GM12878 (cell line): ENCODE measurements at regions not wholly inside any gene's neighbourhood (a gene's known extent, or its start where the extent isn't known, plus 50 kb on each side); places are given as distances from the start of the nearest gene placed in this dataset.

Experiments used
- ATAC-seq: fragments of 200-7000 bp; cut with Tn5 transposase; 3 replicates; pipeline ENCODE4 v1.9.1; 2020; ENCODE audit warnings: mild to moderate bottlenecking, moderate library complexity
- BruUV-seq: library from RNA; stranded (reverse); fragments of 400-500 nt; replicated peaks from 2 replicates; lab custom pipeline; 2021; lab: Mats Ljungman, UMichigan
- CTCF ChIA-PET: fragments of 300-600 bp; sonication (Branson Sonifier 250); formaldehyde crosslinking; extraction: SDS; loops from one replicate; lab custom pipeline; 2021; ENCODE audit warnings: inconsistent platforms; lab: Yijun Ruan, JAX
- POLR2A ChIA-PET: fragments of 350-600 bp; formaldehyde crosslinking; extraction: SDS; loops from one replicate; lab custom pipeline; 2021; ENCODE audit warnings: inconsistent platforms; lab: Charles Lee
- RAD21 ChIA-PET: fragments of 300-600 bp; sonication (Branson Sonifier 250); formaldehyde crosslinking; loops from one replicate; lab custom pipeline; 2023; ENCODE audit warnings: antibody characterized with exemption; ENCODE audit not compliant: unreplicated experiment; lab: Charles Lee
- SMC1A ChIA-PET: fragments of 300-600 bp; sonication (Branson Sonifier 250); formaldehyde crosslinking; loops from one replicate; lab custom pipeline; 2023; ENCODE audit not compliant: unreplicated experiment, uncharacterized antibody; lab: Charles Lee
- DNase-seq: peaks from one replicate; pipeline ENCODE4 v3.0.0-alpha.2; 2011; ENCODE audit warnings: low read depth, low spot score
- FAIRE-seq: peaks from 3 replicates; lab custom pipeline; 2011; peaks lifted over from hg19 to GRCh38; lab: Jason Lieb, UNC
- H2AFZ ChIP-seq: 2 replicates; pipeline ENCODE4 v1.6.0; 2011; ENCODE audit warnings: low read depth, low read length, control low read depth; ENCODE audit not compliant: control insufficient read depth
- H3K27ac ChIP-seq: 2 replicates; pipeline ENCODE4 v1.5.1; 2011; ENCODE audit warnings: control low read depth; ENCODE audit not compliant: control insufficient read depth, insufficient read depth
- H3K27me3 ChIP-seq, 2 experiments: replicated peaks in 1 of 2; 2 replicates each; pipeline versions ENCODE4 v1.6.0 to v1.6.1; 2011; ENCODE audit warnings: low read length in 1 of 2; ENCODE audit not compliant: control insufficient read depth in 2 of 2, insufficient read depth in 2 of 2
- H3K36me3 ChIP-seq, 2 experiments: 2 replicates each; pipeline ENCODE4 v1.5.1; 2011; ENCODE audit warnings: low read length in 1 of 2; ENCODE audit not compliant: control insufficient read depth in 2 of 2, insufficient read depth in 2 of 2
- H3K4me1 ChIP-seq: 2 replicates; pipeline ENCODE4 v1.6.1; 2011; ENCODE audit warnings: mild to moderate bottlenecking, low read length, moderate library complexity, mixed read lengths; ENCODE audit not compliant: control insufficient read depth, insufficient read depth
- H3K4me2 ChIP-seq: 2 replicates; pipeline ENCODE4 v1.6.0; 2011; ENCODE audit warnings: control low read depth; ENCODE audit not compliant: control insufficient read depth, insufficient read depth
- H3K4me3 ChIP-seq: fragments of 200-600 bp; sonication (generic); 2 replicates; pipeline ENCODE4 v1.5.1; 2016
- H3K79me2 ChIP-seq: 2 replicates; pipeline ENCODE4 v1.6.0; 2011; ENCODE audit warnings: low read length; ENCODE audit not compliant: control insufficient read depth, insufficient read depth
- H3K9ac ChIP-seq: 2 replicates; pipeline ENCODE4 v1.8.0; 2011; ENCODE audit warnings: low read length, control low read depth, mixed read lengths; ENCODE audit not compliant: control insufficient read depth, insufficient read depth
- H3K9me3 ChIP-seq: replicated peaks from 3 replicates; pipeline ENCODE4 v1.5.1; 2011; ENCODE audit warnings: mild to moderate bottlenecking, low read length; ENCODE audit not compliant: control insufficient read depth, insufficient read depth
- H4K20me1 ChIP-seq: 2 replicates; pipeline ENCODE4 v1.6.0; 2011; ENCODE audit not compliant: control insufficient read depth, insufficient read depth
- CBX3 ChIP-seq: fragments of 200-600 bp; sonication (generic); IDR thresholded peaks from 2 replicates; pipeline ENCODE4 v1.6.1; 2016; ENCODE audit warnings: low read depth, borderline replicate concordance
- CEBPB ChIP-seq, 2 experiments: fragments of 150-350 bp in 1 of 2; IDR thresholded peaks; 2 replicates each; pipeline ENCODE4 v1.6.1; 2012 to 2014; ENCODE audit warnings: low read depth in 2 of 2, low read length in 2 of 2, borderline replicate concordance in 1 of 2, inconsistent platforms in 1 of 2
- FOS ChIP-seq: IDR thresholded peaks from 3 replicates; pipeline ENCODE4 v1.6.1; 2011; ENCODE audit warnings: borderline replicate concordance; ENCODE audit not compliant: insufficient read length; ENCODE audit errors: extremely low read depth
- KDM1A ChIP-seq: fragments of 200-600 bp; sonication (generic); IDR thresholded peaks from 2 replicates; pipeline ENCODE4 v1.6.1; 2016; ENCODE audit warnings: borderline replicate concordance
- PAX8 ChIP-seq: fragments of 450-650 bp; IDR thresholded peaks from 2 replicates; pipeline ENCODE4 v1.6.1; 2017; ENCODE audit warnings: mild to moderate bottlenecking, moderate library complexity
- POLR2A ChIP-seq: IDR thresholded peaks from 2 replicates; pipeline ENCODE4 v1.6.1; 2011; ENCODE audit warnings: low read depth, mild to moderate bottlenecking, low read length
- POLR2AphosphoS2 ChIP-seq: IDR thresholded peaks from 2 replicates; pipeline ENCODE4 v1.6.1; 2011; ENCODE audit warnings: low read depth, mild to moderate bottlenecking, low read length, improper control_type of control experiment, moderate library complexity
- RCOR1 ChIP-seq: conservative IDR thresholded peaks from 2 replicates; pipeline ENCODE4 v1.6.1; 2012; ENCODE audit warnings: low read depth, low read length, improper control_type of control experiment
- TCF7 ChIP-seq: IDR thresholded peaks from 2 replicates; pipeline ENCODE4 v1.6.1; 2014; ENCODE audit warnings: antibody characterized with exemption, borderline replicate concordance
- WRNIP1 ChIP-seq: IDR thresholded peaks from 2 replicates; pipeline ENCODE4 v1.6.1; 2011; ENCODE audit warnings: low read depth, low read length, improper control_type of control experiment, borderline replicate concordance
- ZNF622 ChIP-seq: fragments of 450-650 bp; IDR thresholded peaks from 2 replicates; pipeline ENCODE4 v1.6.1; 2017; ENCODE audit warnings: mild to moderate bottlenecking, inconsistent platforms
- WGBS: methylation state at CpG from one replicate; pipeline ENCODE4 v1.1.6; 2016; ENCODE audit warnings: low lambda C conversion rate; ENCODE audit not compliant: insufficient replicate concordance, insufficient coverage; ENCODE audit errors: missing lambda C conversion rate; 5-methylcytosine and 5-hydroxymethylcytosine counted together
- in situ Hi-C: fragments of 300-500 bp; cut with MboI; formaldehyde crosslinking; loops from 9 replicates; pipeline ENCODE4 v1.14.3; 2018; ENCODE audit warnings: mixed read lengths
- intact Hi-C: fragments of 100-400 bp; cut with micrococcal nuclease; formaldehyde crosslinking; loops from one replicate; pipeline ENCODE4 v1.14.2; 2022; ENCODE audit not compliant: unreplicated experiment
- TF ChIP-seq, protein P1 (sequence below): fragments of 450-650 bp; IDR thresholded peaks from 2 replicates; pipeline ENCODE4 v1.6.1; 2014; ENCODE audit warnings: mild to moderate bottlenecking
- TF ChIP-seq, protein P2 (sequence below): fragments of 450-650 bp; IDR thresholded peaks from 2 replicates; pipeline ENCODE4 v1.6.1; 2018; ENCODE audit warnings: borderline replicate concordance, mild to moderate bottlenecking; ENCODE audit not compliant: partially characterized antibody
- TF ChIP-seq, protein P3 (sequence below): IDR thresholded peaks from 2 replicates; pipeline ENCODE4 v1.6.1; 2011; ENCODE audit warnings: borderline replicate concordance, low read depth, mild to moderate bottlenecking, moderate library complexity, low read length; ENCODE audit not compliant: insufficient read depth, poor library complexity, severe bottlenecking
- TF ChIP-seq, protein P4 (sequence below): IDR thresholded peaks from 2 replicates; pipeline ENCODE4 v1.6.1; 2012; ENCODE audit warnings: low read depth, low read length, improper control_type of control experiment
- TF ChIP-seq, protein P5 (sequence below): IDR thresholded peaks from 2 replicates; pipeline ENCODE4 v1.6.1; 2012; ENCODE audit warnings: low read depth, low read length, improper control_type of control experiment

DNA sequence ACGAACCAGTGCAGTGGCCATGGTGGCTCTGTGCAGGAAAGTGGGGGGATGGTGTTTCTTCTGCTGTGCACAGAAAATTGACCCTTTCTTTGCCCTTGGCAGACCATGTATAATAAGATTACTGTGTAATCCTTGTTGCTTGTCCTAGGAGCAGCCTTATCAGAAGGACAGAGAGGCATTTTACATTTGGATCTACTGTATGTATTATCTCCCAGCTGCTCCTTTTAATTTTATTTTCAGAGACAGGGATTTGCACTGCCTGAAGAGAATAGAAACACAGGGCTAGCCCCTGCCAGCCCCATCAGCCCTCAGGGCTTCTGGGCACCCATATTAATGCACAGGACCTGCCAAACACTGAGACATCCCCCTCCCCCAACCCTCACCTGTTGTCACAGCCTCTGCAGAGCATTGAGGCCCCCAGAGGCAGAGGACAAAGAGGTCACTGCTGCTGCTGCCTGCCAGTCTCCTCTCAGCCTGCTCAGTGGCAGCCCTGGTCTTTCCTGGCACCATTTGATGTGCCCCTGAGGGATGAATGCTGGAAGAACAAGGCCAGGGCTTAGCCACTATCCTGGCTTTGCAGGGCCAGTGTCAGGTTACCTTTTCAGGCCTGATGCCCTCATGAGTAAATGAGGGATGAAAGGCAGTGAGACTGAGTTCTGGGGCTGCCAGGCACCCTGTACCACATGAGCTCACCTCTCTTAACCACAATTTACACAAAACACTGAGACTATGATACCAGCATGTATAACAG lies 533.4 kb downstream of the NTRK3 start (continued):
- no peak for TF ChIP-seq FOS
- TF ChIP-seq, all 136 proteins: peak for 0

DNA sequence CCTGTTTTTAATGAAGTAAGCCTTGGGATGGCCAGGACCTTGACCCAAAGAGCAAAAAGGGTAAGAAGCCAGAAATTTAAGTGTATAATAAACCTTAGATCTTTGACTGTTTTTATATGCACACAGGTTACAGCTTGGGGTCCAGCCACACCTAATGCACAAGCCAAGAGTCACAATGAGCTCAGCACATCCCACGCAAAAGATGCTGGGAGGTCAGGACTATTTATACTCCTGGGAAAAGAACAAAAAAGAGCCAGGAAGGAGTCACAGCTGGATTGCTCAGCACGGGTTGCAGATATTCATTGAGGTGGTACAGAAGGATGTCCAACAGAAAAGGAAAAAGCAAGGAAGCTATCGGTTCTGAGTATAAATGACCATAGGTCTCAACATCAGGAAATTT lies 536.3 kb downstream of the NTRK3 start:
- ChIA-PET CTCF (no interaction called here), POLR2A (no interaction called here), RAD21 (no interaction called here), SMC1A (interaction anchor here (0.6 kb wide), 1 partner anchor 498 kb away, joined by 3 read pairs; no protein-coding TSS in a partner anchor)
- Histone ChIP-seq H3K27ac (no peak overlapping the region), H3K36me3 (no peaks in the 10 kb centered on the region), H3K4me2 (no peak overlapping the region), H3K9me3 (no peaks in the 10 kb centered on the region), H3K4me3 (no peak overlapping the region), H3K79me2 (no peaks in the 10 kb centered on the region), H3K4me1 (no peaks in the 10 kb centered on the region)
- intact Hi-C loops, result no loop called here
- FAIRE-seq, result no peak
- TF ChIP-seq CEBPB (IDR thresholded peaks at IDR 0.05; ENCODE audit: borderline replicate concordance in 1 of 2, low read depth in 2 of 2, low read length in 2 of 2) (no peak), RCOR1 (no peak), TCF7 (no peak), ZNF622 (no peak), WRNIP1 (no peak), CBX3 (no peak), POLR2AphosphoS2 (no peak), PAX8 (no peak), POLR2A (no peak), KDM1A (no peak)
- TF ChIP-seq, protein P1, sequence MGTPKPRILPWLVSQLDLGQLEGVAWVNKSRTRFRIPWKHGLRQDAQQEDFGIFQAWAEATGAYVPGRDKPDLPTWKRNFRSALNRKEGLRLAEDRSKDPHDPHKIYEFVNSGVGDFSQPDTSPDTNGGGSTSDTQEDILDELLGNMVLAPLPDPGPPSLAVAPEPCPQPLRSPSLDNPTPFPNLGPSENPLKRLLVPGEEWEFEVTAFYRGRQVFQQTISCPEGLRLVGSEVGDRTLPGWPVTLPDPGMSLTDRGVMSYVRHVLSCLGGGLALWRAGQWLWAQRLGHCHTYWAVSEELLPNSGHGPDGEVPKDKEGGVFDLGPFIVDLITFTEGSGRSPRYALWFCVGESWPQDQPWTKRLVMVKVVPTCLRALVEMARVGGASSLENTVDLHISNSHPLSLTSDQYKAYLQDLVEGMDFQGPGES, result no peak
- TF ChIP-seq, protein P2, sequence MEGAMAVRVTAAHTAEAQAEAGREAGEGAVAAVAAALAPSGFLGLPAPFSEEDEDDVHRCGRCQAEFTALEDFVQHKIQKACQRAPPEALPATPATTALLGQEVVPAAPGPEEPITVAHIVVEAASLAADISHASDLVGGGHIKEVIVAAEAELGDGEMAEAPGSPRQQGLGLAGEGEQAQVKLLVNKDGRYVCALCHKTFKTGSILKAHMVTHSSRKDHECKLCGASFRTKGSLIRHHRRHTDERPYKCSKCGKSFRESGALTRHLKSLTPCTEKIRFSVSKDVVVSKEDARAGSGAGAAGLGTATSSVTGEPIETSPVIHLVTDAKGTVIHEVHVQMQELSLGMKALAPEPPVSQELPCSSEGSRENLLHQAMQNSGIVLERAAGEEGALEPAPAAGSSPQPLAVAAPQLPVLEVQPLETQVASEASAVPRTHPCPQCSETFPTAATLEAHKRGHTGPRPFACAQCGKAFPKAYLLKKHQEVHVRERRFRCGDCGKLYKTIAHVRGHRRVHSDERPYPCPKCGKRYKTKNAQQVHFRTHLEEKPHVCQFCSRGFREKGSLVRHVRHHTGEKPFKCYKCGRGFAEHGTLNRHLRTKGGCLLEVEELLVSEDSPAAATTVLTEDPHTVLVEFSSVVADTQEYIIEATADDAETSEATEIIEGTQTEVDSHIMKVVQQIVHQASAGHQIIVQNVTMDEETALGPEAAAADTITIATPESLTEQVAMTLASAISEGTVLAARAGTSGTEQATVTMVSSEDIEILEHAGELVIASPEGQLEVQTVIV, result no peak
- TF ChIP-seq, protein P3, sequence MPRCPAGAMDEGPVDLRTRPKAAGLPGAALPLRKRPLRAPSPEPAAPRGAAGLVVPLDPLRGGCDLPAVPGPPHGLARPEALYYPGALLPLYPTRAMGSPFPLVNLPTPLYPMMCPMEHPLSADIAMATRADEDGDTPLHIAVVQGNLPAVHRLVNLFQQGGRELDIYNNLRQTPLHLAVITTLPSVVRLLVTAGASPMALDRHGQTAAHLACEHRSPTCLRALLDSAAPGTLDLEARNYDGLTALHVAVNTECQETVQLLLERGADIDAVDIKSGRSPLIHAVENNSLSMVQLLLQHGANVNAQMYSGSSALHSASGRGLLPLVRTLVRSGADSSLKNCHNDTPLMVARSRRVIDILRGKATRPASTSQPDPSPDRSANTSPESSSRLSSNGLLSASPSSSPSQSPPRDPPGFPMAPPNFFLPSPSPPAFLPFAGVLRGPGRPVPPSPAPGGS, result no peak
- TF ChIP-seq, protein P4, sequence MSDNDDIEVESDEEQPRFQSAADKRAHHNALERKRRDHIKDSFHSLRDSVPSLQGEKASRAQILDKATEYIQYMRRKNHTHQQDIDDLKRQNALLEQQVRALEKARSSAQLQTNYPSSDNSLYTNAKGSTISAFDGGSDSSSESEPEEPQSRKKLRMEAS, result no peak
- TF ChIP-seq, protein P5, sequence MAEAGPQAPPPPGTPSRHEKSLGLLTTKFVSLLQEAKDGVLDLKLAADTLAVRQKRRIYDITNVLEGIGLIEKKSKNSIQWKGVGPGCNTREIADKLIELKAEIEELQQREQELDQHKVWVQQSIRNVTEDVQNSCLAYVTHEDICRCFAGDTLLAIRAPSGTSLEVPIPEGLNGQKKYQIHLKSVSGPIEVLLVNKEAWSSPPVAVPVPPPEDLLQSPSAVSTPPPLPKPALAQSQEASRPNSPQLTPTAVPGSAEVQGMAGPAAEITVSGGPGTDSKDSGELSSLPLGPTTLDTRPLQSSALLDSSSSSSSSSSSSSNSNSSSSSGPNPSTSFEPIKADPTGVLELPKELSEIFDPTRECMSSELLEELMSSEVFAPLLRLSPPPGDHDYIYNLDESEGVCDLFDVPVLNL, result no peak
- TF ChIP-seq, all 136 proteins: peak for 0
- Histone ChIP-seq H3K27me3 (no peaks in the 10 kb centered on the region), H2AFZ (no peak overlapping the region), H3K9ac (no peak overlapping the region), H4K20me1 (no peaks in the 10 kb centered on the region)
- ATAC-seq (no peak), DNase-seq (no peak)
- BruUV-seq, result no TSS peak
- in situ Hi-C loops, result no loop called here
- WGBS, result 17% methylated on average over 3 of the region's 3 CpGs
